ENCODE measurements at regions not wholly inside any gene's neighbourhood (a gene's known extent, or its start where the extent isn't known, plus 50 kb on each side); places are given as distances from the start of the nearest gene placed in this dataset.

DNA sequence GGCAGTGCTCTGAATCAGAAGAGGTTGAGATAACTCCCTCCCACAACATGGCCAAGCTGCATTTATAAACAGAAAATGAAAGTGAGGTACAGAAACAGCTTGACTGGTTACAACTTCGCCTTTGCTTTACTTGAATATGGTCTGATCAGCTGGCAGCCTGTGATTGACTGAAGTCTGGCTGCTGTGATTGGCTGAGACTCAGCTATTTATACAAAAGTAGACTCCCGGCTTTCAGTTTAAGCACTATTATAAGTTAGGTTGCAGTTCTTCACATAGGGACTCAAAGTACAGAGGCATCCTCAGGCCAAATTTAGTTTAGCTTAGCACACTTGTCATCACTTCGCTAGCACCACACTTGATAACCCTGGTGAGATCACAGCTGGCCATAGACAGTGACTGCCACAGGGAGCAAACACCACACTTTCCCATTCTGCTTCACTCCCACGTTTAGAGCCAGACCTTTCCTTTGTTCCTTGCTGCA lies 362.6 kb downstream of the EPM2A start:
- 35 to 54% methylated on average over 4 of the region's 4 CpGs for whole genome bisulfite sequencing, 2 donors
- Histone ChIP-seq H3K9me3 (peaks cover 0 to 6% (median 0%) of the 10 kb centered on the region in 4 donors), H3K27ac (no peak overlapping the region), H3K36me3 (no peaks in the 10 kb centered on the region), H3K27me3 (no peaks in the 10 kb centered on the region), H3K4me3 (peak overlapping the region in 1 of 4 donors; percentile 11), H3K4me1 (no peaks in the 10 kb centered on the region)
- TF ChIP-seq POLR2A (IDR thresholded peaks at IDR 0.05): no peak
- no peak for TF ChIP-seq POLR2AphosphoS5 (IDR thresholded peaks at IDR 0.05)
- TF ChIP-seq, protein P1, sequence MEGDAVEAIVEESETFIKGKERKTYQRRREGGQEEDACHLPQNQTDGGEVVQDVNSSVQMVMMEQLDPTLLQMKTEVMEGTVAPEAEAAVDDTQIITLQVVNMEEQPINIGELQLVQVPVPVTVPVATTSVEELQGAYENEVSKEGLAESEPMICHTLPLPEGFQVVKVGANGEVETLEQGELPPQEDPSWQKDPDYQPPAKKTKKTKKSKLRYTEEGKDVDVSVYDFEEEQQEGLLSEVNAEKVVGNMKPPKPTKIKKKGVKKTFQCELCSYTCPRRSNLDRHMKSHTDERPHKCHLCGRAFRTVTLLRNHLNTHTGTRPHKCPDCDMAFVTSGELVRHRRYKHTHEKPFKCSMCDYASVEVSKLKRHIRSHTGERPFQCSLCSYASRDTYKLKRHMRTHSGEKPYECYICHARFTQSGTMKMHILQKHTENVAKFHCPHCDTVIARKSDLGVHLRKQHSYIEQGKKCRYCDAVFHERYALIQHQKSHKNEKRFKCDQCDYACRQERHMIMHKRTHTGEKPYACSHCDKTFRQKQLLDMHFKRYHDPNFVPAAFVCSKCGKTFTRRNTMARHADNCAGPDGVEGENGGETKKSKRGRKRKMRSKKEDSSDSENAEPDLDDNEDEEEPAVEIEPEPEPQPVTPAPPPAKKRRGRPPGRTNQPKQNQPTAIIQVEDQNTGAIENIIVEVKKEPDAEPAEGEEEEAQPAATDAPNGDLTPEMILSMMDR (IDR thresholded peaks at IDR 0.05): no peak
- no peak for TF ChIP-seq EP300 (IDR thresholded peaks at IDR 0.05)
- DNase-seq: no peak
- ATAC-seq (ENCODE audit: low FRiP score in 2 of 2): peak in 1 of 2 donors; percentile 70

GRCh38 chr6:145373826-145374225 lies 361.5 kb downstream of the EPM2A start:
- WGBS, 2 donors: 77 to 81% methylated on average over 1 of the region's 1 CpG
- TF ChIP-seq POLR2AphosphoS5 (IDR thresholded peaks at IDR 0.05) (no peak), EP300 (IDR thresholded peaks at IDR 0.05) (no peak), POLR2A (IDR thresholded peaks at IDR 0.05) (no peak)
- TF ChIP-seq, protein P1 (IDR thresholded peaks at IDR 0.05): no peak
- H3K9me3 ChIP-seq: peaks cover 0 to 6% (median 0%) of the 10 kb centered on the region in 4 donors
- no peaks in the 10 kb centered on the region for H3K4me1 ChIP-seq
- no peak overlapping the region for H3K27ac ChIP-seq
- ATAC-seq (ENCODE audit: low FRiP score in 2 of 2) (no peak), DNase-seq (no peak)
- no peaks in the 10 kb centered on the region for H3K27me3 ChIP-seq
- no peak overlapping the region for H3K4me3 ChIP-seq
- no peaks in the 10 kb centered on the region for H3K36me3 ChIP-seq

GRCh38 chr6:145374570-145374969 lies 360.8 kb downstream of the EPM2A start:
- Histone ChIP-seq H3K27ac (no peak overlapping the region), H3K4me1 (no peaks in the 10 kb centered on the region), H3K4me3 (no peak overlapping the region), H3K9me3 (peaks cover 0 to 6% (median 0%) of the 10 kb centered on the region in 4 donors), H3K27me3 (no peaks in the 10 kb centered on the region), H3K36me3 (no peaks in the 10 kb centered on the region)
- no peak for TF ChIP-seq EP300 (IDR thresholded peaks at IDR 0.05)
- no peak for TF ChIP-seq POLR2A (IDR thresholded peaks at IDR 0.05)
- TF ChIP-seq, protein P1 (IDR thresholded peaks at IDR 0.05): no peak
- TF ChIP-seq POLR2AphosphoS5 (IDR thresholded peaks at IDR 0.05): no peak
- DNase-seq (no peak), ATAC-seq (ENCODE audit: low FRiP score in 2 of 2) (no peak)
- WGBS, 2 donors: 46 to 57% methylated on average over 1 of the region's 1 CpG

DNA sequence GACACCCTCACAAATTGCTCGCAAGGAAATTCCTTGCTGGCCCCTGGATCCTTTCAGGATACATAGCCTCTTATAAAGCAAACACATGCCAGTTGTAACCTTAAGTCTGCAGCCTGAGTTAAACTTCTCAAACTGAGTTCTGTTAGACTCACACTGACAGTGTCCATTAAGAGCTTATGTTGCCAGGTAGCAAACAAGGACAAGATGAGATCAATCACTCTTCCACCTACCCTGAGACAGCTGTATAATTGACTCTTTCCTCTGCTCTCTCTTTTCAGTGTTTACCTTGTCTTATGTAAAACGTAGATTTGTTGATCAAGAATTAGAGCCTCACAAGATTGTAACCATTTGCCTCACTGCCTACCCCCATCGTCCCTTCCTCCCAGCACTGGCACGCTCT lies 359.8 kb downstream of the EPM2A start:
- no peak for ATAC-seq (ENCODE audit: low FRiP score in 2 of 2)
- no peak for DNase-seq
- no peak overlapping the region for H3K4me3 ChIP-seq
- no peaks in the 10 kb centered on the region for H3K4me1 ChIP-seq
- WGBS, 2 donors: 61 to 64% methylated on average over 4 of the region's 4 CpGs
- H3K9me3 ChIP-seq: peaks cover 0 to 6% (median 0%) of the 10 kb centered on the region in 4 donors
- H3K36me3 ChIP-seq: no peaks in the 10 kb centered on the region
- TF ChIP-seq POLR2A (IDR thresholded peaks at IDR 0.05): no peak
- TF ChIP-seq, protein P1 (IDR thresholded peaks at IDR 0.05): no peak
- no peak for TF ChIP-seq EP300 (IDR thresholded peaks at IDR 0.05)
- TF ChIP-seq POLR2AphosphoS5 (IDR thresholded peaks at IDR 0.05): no peak
- H3K27me3 ChIP-seq: no peaks in the 10 kb centered on the region
- no peak overlapping the region for H3K27ac ChIP-seq

DNA sequence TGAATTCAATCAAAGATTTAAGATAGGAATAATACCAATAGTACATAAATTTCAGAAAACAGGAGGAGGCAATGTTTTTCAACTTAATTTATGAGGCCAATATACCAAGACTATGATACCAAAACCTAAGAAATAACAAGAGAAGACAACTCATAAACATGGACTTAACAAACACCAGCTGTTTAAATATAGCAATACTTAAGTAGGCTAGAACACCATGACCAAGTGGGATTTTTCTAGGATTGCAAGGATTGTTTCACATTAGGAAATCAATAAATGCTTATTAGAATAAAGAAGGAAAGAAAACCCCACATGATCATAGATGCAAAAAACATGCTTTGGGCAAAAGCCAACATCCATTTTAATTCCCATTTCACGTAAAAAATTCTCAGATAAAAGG lies 355.1 kb downstream of the EPM2A start:
- Histone ChIP-seq H3K9me3 (peaks cover 0 to 6% (median 0%) of the 10 kb centered on the region in 4 donors), H3K4me3 (no peak overlapping the region), H3K36me3 (no peaks in the 10 kb centered on the region), H3K4me1 (no peaks in the 10 kb centered on the region), H3K27me3 (no peaks in the 10 kb centered on the region), H3K27ac (no peak overlapping the region)
- TF ChIP-seq, protein P1 (IDR thresholded peaks at IDR 0.05): no peak
- TF ChIP-seq POLR2A (IDR thresholded peaks at IDR 0.05) (no peak), EP300 (IDR thresholded peaks at IDR 0.05) (no peak), POLR2AphosphoS5 (IDR thresholded peaks at IDR 0.05) (no peak)
- ATAC-seq (ENCODE audit: low FRiP score in 2 of 2) (no peak), DNase-seq (no peak)
- WGBS, 2 donors: 58 to 79% methylated on average over 1 of the region's 1 CpG

All from upper lobe of left lung (tissue), 6 donors.